ENCODE measurements at regions not wholly inside any gene's neighbourhood (a gene's known extent, or its start where the extent isn't known, plus 50 kb on each side); places are given as distances from the start of the nearest gene placed in this dataset.
A peak's percentile ranks its signal among the peaks of the same experiment; 100 is the strongest.

DNA sequence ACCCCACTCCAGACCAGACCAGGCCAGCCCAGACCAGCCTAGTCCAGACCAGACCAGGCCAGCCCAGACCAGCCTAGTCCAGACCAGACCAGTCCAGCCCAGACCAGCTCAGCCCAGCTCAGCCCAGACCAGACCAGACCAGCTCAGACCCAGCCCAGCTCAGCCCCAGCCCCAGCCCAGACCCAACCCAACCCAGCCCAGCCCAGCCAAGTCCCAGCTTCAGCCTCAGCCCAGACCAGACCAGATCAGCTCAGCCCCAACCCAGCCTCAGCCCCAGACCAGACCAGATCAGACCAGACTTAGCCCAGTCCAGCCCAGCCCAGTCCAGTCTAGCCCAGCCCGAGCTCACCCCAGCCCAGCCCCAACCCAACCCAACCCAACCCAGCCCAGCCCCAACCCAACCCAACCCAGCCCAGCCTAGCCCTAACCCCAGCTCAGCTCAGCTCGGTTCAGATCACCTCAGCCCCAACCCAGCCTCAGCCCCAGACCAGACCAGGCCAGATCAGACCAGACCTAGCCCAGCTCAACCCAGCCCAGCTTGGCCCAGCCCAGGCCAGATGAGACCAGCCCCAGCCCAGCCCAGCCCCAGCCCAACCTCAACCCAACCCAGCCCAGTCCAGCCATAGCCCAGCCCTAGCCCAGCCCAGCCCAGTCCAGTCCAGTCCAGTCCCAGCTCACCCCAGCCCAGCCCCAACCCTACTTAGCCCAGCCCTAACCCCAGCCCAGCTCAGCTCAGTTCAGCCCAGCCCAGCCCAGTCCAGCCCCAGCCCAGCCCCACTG is 204.7 kb downstream of the BCL11B start:
- no peak overlapping the region for H3K4me3 Mint-ChIP-seq
- H3K27ac Mint-ChIP-seq: no peak overlapping the region
- peaks cover under 1% of the 10 kb centered on the region for H3K36me3 Mint-ChIP-seq (ENCODE audit: low read depth)
- no peaks in the 10 kb centered on the region for H3K9me3 Mint-ChIP-seq
- ChIA-PET POLR2A (no interaction called here), CTCF (no interaction called here)
- H3K4me1 Mint-ChIP-seq: no peaks in the 10 kb centered on the region
- no peak for DNase-seq
- H3K27me3 Mint-ChIP-seq: no peaks in the 10 kb centered on the region

DNA sequence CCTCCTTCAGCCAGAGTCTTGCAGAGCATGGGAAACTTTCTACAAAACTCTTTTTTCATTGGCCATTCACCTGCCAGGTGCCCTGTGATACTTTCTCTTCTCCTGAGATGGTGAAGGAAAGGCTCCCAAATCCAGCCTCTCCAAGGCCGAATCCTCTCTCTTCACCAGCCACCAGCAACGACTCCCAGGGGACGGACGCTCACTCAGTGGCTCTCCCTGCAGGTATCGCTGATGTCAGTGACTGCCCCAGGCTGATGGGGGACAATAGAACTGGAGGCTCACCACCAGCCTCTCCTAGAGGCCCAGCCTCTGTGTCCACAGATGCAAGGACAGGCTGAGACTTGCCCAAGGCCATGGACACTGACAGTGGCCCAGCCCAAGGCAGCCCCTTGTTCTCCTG is 204.1 kb downstream of the BCL11B start:
- no peaks in the 10 kb centered on the region for H3K27me3 Mint-ChIP-seq
- H3K9me3 Mint-ChIP-seq: no peaks in the 10 kb centered on the region
- no peak overlapping the region for H3K27ac Mint-ChIP-seq
- no peak overlapping the region for H3K4me3 Mint-ChIP-seq
- peaks cover 3% of the 10 kb centered on the region for H3K36me3 Mint-ChIP-seq (ENCODE audit: low read depth)
- CTCF ChIA-PET: no interaction called here
- no peak for DNase-seq
- POLR2A ChIA-PET: no interaction called here
- H3K4me1 Mint-ChIP-seq: no peaks in the 10 kb centered on the region

DNA sequence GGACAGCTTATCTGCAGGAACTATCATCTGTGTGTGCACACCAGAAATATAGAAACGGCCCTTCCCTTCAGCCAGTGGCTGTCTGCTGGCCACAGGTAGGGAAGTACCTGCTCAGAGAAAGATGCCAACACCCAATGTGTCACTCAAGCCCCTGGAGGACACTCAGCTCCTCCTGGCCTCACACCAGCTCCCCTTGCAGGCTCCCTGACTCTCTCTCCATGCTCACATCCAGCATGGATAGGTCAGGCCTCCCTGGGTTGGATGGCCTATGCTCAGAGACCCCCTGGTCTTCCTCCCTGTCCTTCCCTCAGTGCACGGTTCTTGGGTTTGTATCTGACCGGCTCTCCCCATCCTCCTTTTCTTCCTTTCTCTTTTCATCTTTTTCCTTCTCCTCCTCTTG is 202.1 kb downstream of the BCL11B start:
- H3K4me1 Mint-ChIP-seq: no peaks in the 10 kb centered on the region
- no peak overlapping the region for H3K27ac Mint-ChIP-seq
- H3K27me3 Mint-ChIP-seq: no peaks in the 10 kb centered on the region
- H3K9me3 Mint-ChIP-seq: peaks cover 2% of the 10 kb centered on the region
- no peak for DNase-seq
- no peak overlapping the region for H3K4me3 Mint-ChIP-seq
- POLR2A ChIA-PET: no interaction called here
- peaks cover 3% of the 10 kb centered on the region for H3K36me3 Mint-ChIP-seq (ENCODE audit: low read depth)
- CTCF ChIA-PET: no interaction called here

- Mint-ChIP-seq H3K4me3 (no peak overlapping the region), H3K27me3 (no peaks in the 10 kb centered on the region), H3K9me3 (peaks cover 2% of the 10 kb centered on the region), H3K4me1 (peaks cover 15% of the 10 kb centered on the region), H3K27ac (peak overlapping the region; percentile 53), H3K36me3 (ENCODE audit: low read depth) (peaks cover 3% of the 10 kb centered on the region)
- ChIA-PET CTCF (no interaction called here), POLR2A (no interaction called here)
- DNase-seq: no peak
These were observed 199.6 kb downstream of the BCL11B start for GRCh38 chr14:99072433-99072832.

GRCh38 chr14:99072956-99073355 is 199.0 kb downstream of the BCL11B start:
- Mint-ChIP-seq H3K4me1 (peaks cover 15% of the 10 kb centered on the region), H3K27me3 (no peaks in the 10 kb centered on the region), H3K36me3 (ENCODE audit: low read depth) (peaks cover 3% of the 10 kb centered on the region), H3K27ac (no peak overlapping the region), H3K4me3 (no peak overlapping the region), H3K9me3 (peaks cover 2% of the 10 kb centered on the region)
- POLR2A ChIA-PET: no interaction called here
- DNase-seq: no peak
- CTCF ChIA-PET: no interaction called here

DNA sequence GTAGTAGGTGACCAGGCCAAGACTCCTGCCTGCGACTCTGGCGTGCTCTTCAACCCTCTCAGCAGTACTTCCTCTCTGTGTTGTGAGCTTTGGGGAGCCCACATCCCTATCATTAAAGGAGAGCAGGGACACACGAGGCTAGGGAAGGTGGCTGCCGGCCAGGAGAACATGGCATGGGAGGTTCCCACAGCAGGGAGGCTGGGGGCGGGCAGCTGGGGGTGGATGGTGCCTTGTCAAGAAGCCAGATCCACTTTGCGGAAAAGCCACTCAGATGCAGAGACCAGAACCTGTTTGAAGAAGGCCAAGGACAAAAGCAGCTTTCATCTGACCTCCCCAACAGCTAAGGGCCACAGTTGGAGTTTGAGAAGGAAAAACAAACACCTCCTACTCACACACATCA is 198.6 kb downstream of the BCL11B start:
- DNase-seq: no peak
- Mint-ChIP-seq H3K4me1 (peaks cover 15% of the 10 kb centered on the region), H3K9me3 (peaks cover 4% of the 10 kb centered on the region), H3K4me3 (no peak overlapping the region), H3K27ac (no peak overlapping the region), H3K36me3 (ENCODE audit: low read depth) (peaks cover 3% of the 10 kb centered on the region), H3K27me3 (no peaks in the 10 kb centered on the region)
- POLR2A ChIA-PET: no interaction called here
- CTCF ChIA-PET: no interaction called here

DNA sequence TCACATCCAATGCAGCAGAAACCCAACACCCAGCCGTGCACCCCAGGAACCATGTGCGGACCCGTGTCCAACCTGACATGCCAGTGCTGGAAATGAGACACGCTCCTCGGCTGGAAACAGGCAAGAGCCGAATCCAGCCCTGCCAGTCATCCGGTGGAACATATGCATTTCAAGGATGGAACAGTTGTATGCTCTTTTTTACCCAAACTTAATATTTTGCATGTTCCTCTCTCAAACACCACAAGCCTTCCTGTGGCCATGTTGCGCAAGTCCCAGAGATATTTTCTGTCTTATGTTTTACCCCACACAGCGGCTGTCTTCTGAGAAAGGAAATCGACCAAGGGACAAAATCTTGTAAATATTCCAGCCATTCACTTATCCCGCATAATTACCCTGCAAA is 196.9 kb downstream of the BCL11B start:
- H3K4me3 Mint-ChIP-seq: no peak overlapping the region
- ChIA-PET POLR2A (no interaction called here), CTCF (no interaction called here)
- peaks cover 7% of the 10 kb centered on the region for H3K36me3 Mint-ChIP-seq (ENCODE audit: low read depth)
- DNase-seq: no peak
- peaks cover 2% of the 10 kb centered on the region for H3K27me3 Mint-ChIP-seq
- peaks cover 10% of the 10 kb centered on the region for H3K9me3 Mint-ChIP-seq
- H3K27ac Mint-ChIP-seq: no peak overlapping the region
- H3K4me1 Mint-ChIP-seq: peaks cover 15% of the 10 kb centered on the region

GRCh38 chr14:99075771-99076375 is 196.1 kb downstream of the BCL11B start:
- ChIA-PET POLR2A (no interaction called here), CTCF (no interaction called here)
- Mint-ChIP-seq H3K27me3 (peaks cover 2% of the 10 kb centered on the region), H3K4me1 (peaks cover 15% of the 10 kb centered on the region), H3K36me3 (ENCODE audit: low read depth) (peaks cover 8% of the 10 kb centered on the region), H3K9me3 (peaks cover 17% of the 10 kb centered on the region), H3K27ac (no peak overlapping the region), H3K4me3 (no peak overlapping the region)
- no peak for DNase-seq

DNA sequence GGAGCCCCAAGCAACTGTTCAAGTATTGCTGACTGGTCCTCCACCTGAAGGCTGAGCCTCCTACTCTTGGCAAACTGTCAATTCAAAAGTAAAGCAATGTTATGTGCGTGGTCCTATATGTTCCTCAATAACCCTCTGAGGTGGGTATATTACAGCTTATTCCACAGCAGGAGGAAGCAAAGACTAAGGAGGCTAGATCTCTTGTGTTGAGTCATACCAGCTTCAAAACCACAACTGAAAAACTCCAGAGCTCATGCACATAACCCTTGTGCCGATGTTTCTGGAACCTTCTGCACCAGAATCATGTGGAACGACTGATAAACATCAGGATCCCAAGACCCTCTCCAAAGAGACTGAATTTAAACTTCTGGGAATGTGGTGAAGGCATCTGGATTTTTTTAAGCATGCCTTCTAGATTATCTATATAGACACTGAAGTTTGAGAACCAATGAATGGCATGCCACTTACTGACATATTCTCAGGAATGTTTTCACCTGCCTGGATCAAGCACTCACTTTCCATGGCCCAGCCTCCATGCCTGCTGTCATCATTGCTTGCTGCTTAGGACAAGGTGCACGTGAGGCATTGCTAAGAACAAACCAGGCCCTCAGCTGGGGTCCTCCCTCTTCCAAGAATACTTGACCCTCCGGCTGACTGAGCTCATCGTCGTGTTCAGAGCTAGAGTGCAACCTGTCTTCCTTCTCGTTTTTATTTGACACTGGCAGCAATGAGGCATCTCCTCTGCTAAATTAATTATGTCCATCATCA is 194.7 kb downstream of the BCL11B start:
- no peak overlapping the region for H3K4me3 Mint-ChIP-seq
- H3K27me3 Mint-ChIP-seq: peaks cover 2% of the 10 kb centered on the region
- no peak for DNase-seq
- no peak overlapping the region for H3K27ac Mint-ChIP-seq
- H3K36me3 Mint-ChIP-seq (ENCODE audit: low read depth): peaks cover 8% of the 10 kb centered on the region
- peaks cover 15% of the 10 kb centered on the region for H3K4me1 Mint-ChIP-seq
- ChIA-PET POLR2A (no interaction called here), CTCF (interaction anchor here (0.5 to 1.0 kb wide), 2 partner anchors 12 to 937 kb away, joined by 3 read pairs; no protein-coding TSS in a partner anchor)
- H3K9me3 Mint-ChIP-seq: peaks cover 21% of the 10 kb centered on the region

DNA sequence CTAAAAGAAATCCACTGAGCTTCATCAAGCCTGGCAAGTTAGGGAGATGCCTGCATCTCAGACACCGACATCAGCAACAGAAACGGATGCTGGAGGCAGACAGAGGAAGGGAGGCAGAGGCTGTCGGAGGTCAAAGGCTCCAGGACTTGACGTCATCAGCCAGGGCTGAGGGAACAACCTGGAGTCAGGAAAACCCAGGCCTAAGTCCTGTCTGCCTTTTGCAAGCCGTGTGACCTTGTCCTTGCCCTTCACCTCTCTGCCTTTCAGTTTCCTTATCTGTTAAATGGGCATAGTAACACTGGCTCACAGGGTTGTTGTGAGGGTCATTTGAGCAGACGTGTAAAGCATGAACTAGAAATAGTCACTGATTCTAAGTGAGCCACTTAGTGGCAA is 194.2 kb downstream of the BCL11B start:
- Mint-ChIP-seq H3K9me3 (peaks cover 21% of the 10 kb centered on the region), H3K4me1 (peaks cover 15% of the 10 kb centered on the region), H3K36me3 (ENCODE audit: low read depth) (peaks cover 5% of the 10 kb centered on the region), H3K27ac (no peak overlapping the region), H3K27me3 (peaks cover 2% of the 10 kb centered on the region), H3K4me3 (no peak overlapping the region)
- POLR2A ChIA-PET: no interaction called here
- CTCF ChIA-PET: no interaction called here
- DNase-seq: no peak

- Mint-ChIP-seq H3K9me3 (peaks cover 19% of the 10 kb centered on the region), H3K4me3 (no peak overlapping the region), H3K27me3 (peaks cover 2% of the 10 kb centered on the region), H3K36me3 (ENCODE audit: low read depth) (peaks cover 5% of the 10 kb centered on the region), H3K27ac (no peak overlapping the region), H3K4me1 (peaks cover 15% of the 10 kb centered on the region)
- DNase-seq: no peak
- POLR2A ChIA-PET: no interaction called here
- CTCF ChIA-PET: no interaction called here
These were observed 193.6 kb downstream of the BCL11B start for GRCh38 chr14:99078426-99078825.

- ChIA-PET CTCF (no interaction called here), POLR2A (no interaction called here)
- Mint-ChIP-seq H3K4me1 (peaks cover 15% of the 10 kb centered on the region), H3K4me3 (no peak overlapping the region), H3K9me3 (peaks cover 19% of the 10 kb centered on the region), H3K27me3 (peaks cover 2% of the 10 kb centered on the region), H3K36me3 (ENCODE audit: low read depth) (peaks cover 5% of the 10 kb centered on the region), H3K27ac (no peak overlapping the region)
- DNase-seq: no peak
These were observed 192.8 kb downstream of the BCL11B start for GRCh38 chr14:99079061-99079727.

- ChIA-PET CTCF (no interaction called here), POLR2A (no interaction called here)
- DNase-seq: no peak
- Mint-ChIP-seq H3K4me3 (no peak overlapping the region), H3K4me1 (peaks cover 13% of the 10 kb centered on the region), H3K9me3 (peaks cover 22% of the 10 kb centered on the region), H3K36me3 (ENCODE audit: low read depth) (peaks cover 5% of the 10 kb centered on the region), H3K27me3 (peaks cover 2% of the 10 kb centered on the region), H3K27ac (no peak overlapping the region)
These were observed 191.7 kb downstream of the BCL11B start for GRCh38 chr14:99080306-99080705.
